Psoas muscle (tissue), 7 donors: ENCODE measurements at regions not wholly inside any gene's neighbourhood (a gene's known extent, or its start where the extent isn't known, plus 50 kb on each side); places are given as distances from the start of the nearest gene placed in this dataset.

ENCODE experiments used
- ATAC-seq, 4 donors: fragments of 200-7000 bp; cut with Tn5 transposase; one replicate each; pipeline ENCODE4 v1.9.1; 2020; ENCODE audit warnings: moderate library complexity in 3 of 4, mild to moderate bottlenecking in 2 of 4
- DNase-seq, 2 donors: peaks; one replicate each; pipeline ENCODE4 v3.0.0-alpha.2; 2020
- H3K27ac ChIP-seq: fragments of 200-600 bp; one replicate; pipeline ENCODE4 v1.8.0; 2022
- H3K27me3 ChIP-seq, 3 donors: fragments of 200-600 bp in 1 of 3; one replicate each; pipeline versions ENCODE4 v1.6.1 to v1.8.0; 2013 to 2022; ENCODE audit warnings: low read length in 2 of 3, mild to moderate bottlenecking in 2 of 3, moderate library complexity in 1 of 3; ENCODE audit not compliant: insufficient read depth in 3 of 3
- H3K36me3 ChIP-seq, 2 donors: fragments of 200-600 bp in 1 of 2; one replicate each; pipeline versions ENCODE4 v1.6.1 to v1.8.0; 2013 to 2022; ENCODE audit warnings: low read depth in 1 of 2, mild to moderate bottlenecking in 1 of 2, moderate library complexity in 1 of 2; ENCODE audit not compliant: insufficient read depth in 1 of 2
- H3K4me1 ChIP-seq: fragments of 200-600 bp; one replicate; pipeline ENCODE4 v1.8.0; 2022
- H3K4me3 ChIP-seq: fragments of 200-600 bp; one replicate; pipeline ENCODE4 v1.8.0; 2022; ENCODE audit warnings: mild to moderate bottlenecking
- H3K9me3 ChIP-seq: fragments of 200-600 bp; one replicate; pipeline ENCODE4 v1.8.0; 2022
- CTCF ChIP-seq: fragments of 200-600 bp; IDR thresholded peaks from one replicate; pipeline ENCODE4 v1.8.0; 2022; ENCODE audit warnings: antibody characterized with exemption
- WGBS, 3 donors: extraction: QIAGEN DNeasy Blood & Tissue Kit; methylation state at CpG; one replicate each; pipeline versions ENCODE4 v1.1.6 to v1.1.7; 2013; 5-methylcytosine and 5-hydroxymethylcytosine counted together
- intact Hi-C, 2 donors: fragments of 100-400 bp; cut with DNase I; formaldehyde crosslinking; loops; one replicate each; pipeline versions ENCODE4 v1.11.0 to v1.14.2; 2022
- donor health status: healthy with polysubstance abuse.
- donor health status: DM: no; HTN: no; CAD: no; lungs with moderate emphysema.
- donor health status: Bipolar disorder and iron deficiency.
- donor health status: healthy.
- donor health status: DM: yes; HTN: yes; CAD: no.
- donor health status: DM: no; HTN: no; CAD: no.
- donor health status: DM: yes; HTN: yes; CAD: no.

GRCh38 chrX:39648548-39649254, 449.1 kb downstream of the BCOR start:
- WGBS, 3 donors = 59 to 83% (median 68%) methylated on average over 5 to 6 of the region's 6 CpGs
- H3K4me3 ChIP-seq = no peak overlapping the region
- H3K27me3 ChIP-seq = peaks cover 0 to 15% (median 0%) of the 10 kb centered on the region in 3 donors
- no peak overlapping the region for H3K27ac ChIP-seq
- ATAC-seq = no peak
- no peaks in the 10 kb centered on the region for H3K4me1 ChIP-seq
- no peak for DNase-seq
- intact Hi-C loops = no loop called here
- H3K36me3 ChIP-seq = no peaks in the 10 kb centered on the region
- no peak for TF ChIP-seq CTCF
- no peaks in the 10 kb centered on the region for H3K9me3 ChIP-seq

- intact Hi-C loops = no loop called here
- WGBS, 3 donors = 65 to 83% (median 73%) methylated on average over 12 of the region's 12 CpGs
Observed at GRCh38 chrX:39650768-39651347, 446.9 kb downstream of the BCOR start.

GRCh38 chrX:39652336-39652735, 445.4 kb downstream of the BCOR start:
- H3K27me3 ChIP-seq = peaks cover 0 to 36% (median 0%) of the 10 kb centered on the region in 3 donors
- WGBS, 3 donors = 35 to 80% (median 47%) methylated on average over 5 of the region's 5 CpGs
- H3K36me3 ChIP-seq = no peaks in the 10 kb centered on the region
- no peak for ATAC-seq
- no peak overlapping the region for H3K4me3 ChIP-seq
- TF ChIP-seq CTCF = peak; percentile 36
- no peak for DNase-seq
- H3K27ac ChIP-seq = no peak overlapping the region
- H3K9me3 ChIP-seq = no peaks in the 10 kb centered on the region
- no peaks in the 10 kb centered on the region for H3K4me1 ChIP-seq
- intact Hi-C loops = no loop called here

More at GRCh38 chrX:39650768-39651347, 446.9 kb downstream of the BCOR start:
- TF ChIP-seq CTCF = no peak
- Histone ChIP-seq H3K4me3 (no peak overlapping the region), H3K27ac (no peak overlapping the region), H3K36me3 (no peaks in the 10 kb centered on the region), H3K9me3 (no peaks in the 10 kb centered on the region), H3K4me1 (no peaks in the 10 kb centered on the region), H3K27me3 (peaks cover 0 to 36% (median 0%) of the 10 kb centered on the region in 3 donors)
- ATAC-seq = no peak
- no peak for DNase-seq

GRCh38 chrX:39653691-39654090, 444.1 kb downstream of the BCOR start:
- DNase-seq (no peak), ATAC-seq (no peak)
- peaks cover 0 to 36% (median 0%) of the 10 kb centered on the region in 3 donors for H3K27me3 ChIP-seq
- intact Hi-C loops = no loop called here
- no peaks in the 10 kb centered on the region for H3K4me1 ChIP-seq
- WGBS, 3 donors = 27 to 57% (median 44%) methylated on average over 10 of the region's 10 CpGs
- no peak for TF ChIP-seq CTCF
- no peak overlapping the region for H3K4me3 ChIP-seq
- no peaks in the 10 kb centered on the region for H3K9me3 ChIP-seq
- no peaks in the 10 kb centered on the region for H3K36me3 ChIP-seq
- no peak overlapping the region for H3K27ac ChIP-seq
